Stimulated activated CD4-positive, alpha-beta T cell treated with anti-CD3 and anti-CD28 coated beads, Interleukin-4, amount 100 ng/mL, for 48 hours (primary cell): ENCODE measurements at regions not wholly inside any gene's neighbourhood (a gene's known extent, or its start where the extent isn't known, plus 50 kb on each side); places are given as distances from the start of the nearest gene placed in this dataset.

Source experiments
- DNase-seq, 2 donors: peaks; one replicate each; pipeline ENCODE4 v3.0.0-alpha.2; 2020; ENCODE audit warnings: low read depth in 2 of 2

DNA sequence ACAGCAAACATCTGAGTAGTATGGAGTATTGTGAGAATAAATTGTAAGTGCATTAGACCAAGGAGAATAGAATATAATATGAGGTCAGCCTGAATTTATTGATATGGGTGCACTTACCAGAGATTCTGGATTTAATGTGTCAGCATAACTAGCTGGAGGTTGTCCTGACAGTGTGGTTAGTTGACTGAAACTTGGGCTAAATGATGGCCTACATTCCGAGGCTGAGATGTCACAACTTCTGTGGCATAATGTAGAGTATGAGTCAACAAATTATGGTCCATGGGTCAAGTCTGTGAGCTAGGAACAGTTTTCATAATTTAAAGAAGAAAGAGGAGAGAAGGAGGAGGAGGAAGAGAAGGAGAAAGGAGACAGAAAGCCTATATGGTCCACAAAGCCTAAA lies 127.6 kb downstream of the QPCT start:
- DNase-seq = no peak

DNA sequence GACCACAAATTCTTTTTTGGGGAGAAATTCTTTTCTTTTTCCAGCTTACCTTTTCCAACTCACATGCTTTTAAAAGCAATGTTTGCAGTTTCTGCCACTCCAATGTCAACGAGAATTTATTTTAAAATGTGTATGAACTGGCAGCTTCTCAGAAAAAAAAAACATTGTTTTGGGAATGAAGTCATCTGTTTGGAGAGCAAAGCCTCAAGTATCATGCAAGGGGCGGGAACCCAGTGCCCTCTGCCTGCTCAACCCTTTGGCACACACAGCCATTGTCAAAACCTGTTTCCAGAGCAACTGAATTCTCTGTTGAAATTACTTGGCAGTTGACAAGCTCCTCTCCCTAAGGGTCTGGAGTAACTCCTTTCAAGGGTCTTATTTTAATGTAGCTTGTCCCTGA lies 128.5 kb downstream of the QPCT start:
- DNase-seq = no peak

DNA sequence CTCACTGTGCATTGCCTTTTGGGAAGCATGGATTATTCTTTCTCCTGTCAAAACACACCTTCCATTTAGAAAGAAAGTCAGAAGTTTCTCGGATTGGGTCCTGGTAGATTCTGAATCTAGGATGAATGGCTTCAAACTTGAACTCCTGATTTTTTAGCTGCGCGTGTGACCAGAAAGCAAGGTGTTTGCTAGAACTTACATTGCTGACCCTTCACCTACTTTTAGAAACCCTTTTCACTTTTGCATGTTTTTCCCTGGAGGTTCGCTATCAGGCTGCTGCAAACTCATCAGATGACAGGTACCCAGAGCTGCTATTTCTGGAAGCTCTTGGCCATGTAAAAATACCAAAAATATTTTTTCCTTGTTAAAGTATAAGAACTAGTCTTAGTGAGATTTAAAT lies 132.0 kb downstream of the QPCT start:
- DNase-seq = no peak

DNA sequence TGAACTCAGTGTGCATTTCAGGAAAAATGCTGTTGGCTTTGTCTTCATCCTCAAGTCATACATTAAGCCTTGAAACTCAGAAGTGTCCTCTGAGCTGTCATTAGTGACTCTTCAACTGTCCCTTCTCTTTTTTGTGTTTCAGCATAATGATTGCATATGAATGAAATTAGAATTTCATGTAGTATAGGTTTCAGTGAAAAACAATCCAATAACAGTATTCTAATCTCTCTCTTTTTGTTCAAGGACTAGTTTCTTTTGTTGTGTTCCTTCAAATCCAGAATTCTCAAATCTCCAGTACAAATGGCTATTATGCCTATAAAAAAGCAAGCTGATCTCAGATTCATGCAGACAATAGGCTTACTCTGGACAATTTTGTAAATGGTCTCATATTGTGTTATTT lies 133.5 kb downstream of the QPCT start:
- no peak for DNase-seq

DNA sequence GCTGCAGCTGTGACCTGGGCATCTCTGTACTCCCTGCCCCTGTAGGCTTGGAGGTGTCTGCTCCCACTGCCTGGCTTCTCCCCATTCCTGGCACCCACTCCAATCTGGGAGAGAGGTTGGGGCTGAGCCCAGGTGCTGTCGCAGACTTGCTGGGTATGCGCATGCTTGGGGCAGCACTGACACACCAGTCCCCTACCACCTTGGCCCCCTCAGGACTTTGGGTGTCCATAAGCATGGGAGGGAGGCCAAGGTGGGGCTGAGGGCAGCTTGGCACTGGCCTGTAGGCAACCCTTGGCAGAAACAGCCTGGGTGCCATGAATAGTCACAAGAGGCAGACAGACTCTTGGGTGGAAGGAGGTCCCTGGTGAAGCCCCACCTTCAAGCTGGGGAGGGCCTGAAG lies 136.8 kb downstream of the QPCT start:
- no peak for DNase-seq

DNA sequence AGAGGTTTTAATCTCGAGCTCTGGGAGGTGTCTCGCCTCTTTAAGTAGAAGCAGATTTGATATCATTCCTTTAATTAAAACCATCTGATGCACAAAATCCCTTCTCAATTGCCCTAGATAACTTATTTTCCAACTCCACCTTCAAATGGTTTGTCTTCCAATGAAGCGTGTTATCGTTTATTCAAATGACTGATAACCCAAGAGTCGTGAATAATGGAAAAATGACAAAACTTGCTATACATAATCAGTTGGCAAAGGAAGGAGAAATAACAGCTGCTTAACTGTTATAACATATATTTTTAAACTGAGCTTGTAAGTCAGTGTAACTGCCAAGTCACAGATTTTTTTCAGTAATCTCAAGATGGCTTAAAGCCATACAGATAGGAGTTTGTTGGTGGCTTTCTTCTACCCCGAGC lies 144.6 kb downstream of the QPCT start:
- DNase-seq = no peak

DNA sequence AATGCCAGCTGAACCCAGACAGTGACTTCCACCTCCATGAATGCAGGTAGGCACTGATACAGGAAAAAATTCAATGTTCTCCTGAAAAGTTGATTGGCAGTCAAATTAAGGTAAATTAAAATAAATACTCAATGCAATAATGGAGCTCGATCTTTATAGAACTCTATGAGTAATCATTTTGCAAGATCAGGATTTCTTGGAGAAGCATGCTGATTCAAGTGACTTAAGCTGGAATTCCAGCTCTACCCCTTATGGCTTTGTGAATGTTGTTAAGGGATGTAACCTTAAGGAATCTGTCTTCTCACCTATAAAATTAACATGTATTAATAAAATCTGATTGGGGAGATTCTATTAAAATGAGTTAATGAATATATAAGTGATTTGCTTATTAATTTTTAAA lies 145.1 kb downstream of the QPCT start:
- DNase-seq = no peak

DNA sequence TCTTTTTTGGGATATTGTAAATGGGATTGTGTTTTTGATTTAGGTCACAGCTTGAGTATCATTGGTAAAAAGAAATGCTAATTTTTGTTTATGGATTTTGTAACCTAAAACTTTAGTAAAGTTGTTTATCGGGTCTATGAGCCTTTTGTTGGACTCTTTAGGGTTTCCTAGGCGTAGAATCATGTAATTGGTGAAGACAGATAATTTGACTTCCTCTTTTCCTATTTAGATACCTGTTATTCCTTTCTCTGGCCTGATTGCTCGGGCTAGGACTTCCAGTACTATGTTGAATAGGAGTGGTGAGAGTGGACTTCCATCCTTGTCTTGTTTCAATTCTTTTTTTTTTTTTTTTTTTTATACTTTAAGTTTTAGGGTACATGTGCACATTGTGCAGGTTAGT lies 149.0 kb downstream of the QPCT start:
- DNase-seq = no peak

DNA sequence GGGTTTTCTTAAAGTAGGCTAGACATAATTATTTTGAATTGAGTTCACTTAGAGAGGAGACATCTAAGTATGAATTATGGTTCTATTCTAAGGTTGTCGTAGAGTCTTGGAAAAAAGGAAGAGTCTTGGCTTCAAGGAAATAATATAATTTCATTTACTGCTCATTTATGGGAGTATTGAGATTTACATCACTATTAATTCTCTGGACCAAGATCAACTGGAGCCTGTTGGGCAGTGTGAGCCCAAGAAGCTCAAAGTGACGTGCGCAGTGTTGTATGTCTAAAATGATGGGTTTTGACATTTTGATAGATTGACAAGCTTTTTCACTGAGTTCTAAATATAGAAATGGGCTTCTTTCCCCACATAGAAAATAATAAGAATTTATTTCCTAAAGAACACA lies 154.7 kb downstream of the QPCT start:
- DNase-seq = no peak

DNA sequence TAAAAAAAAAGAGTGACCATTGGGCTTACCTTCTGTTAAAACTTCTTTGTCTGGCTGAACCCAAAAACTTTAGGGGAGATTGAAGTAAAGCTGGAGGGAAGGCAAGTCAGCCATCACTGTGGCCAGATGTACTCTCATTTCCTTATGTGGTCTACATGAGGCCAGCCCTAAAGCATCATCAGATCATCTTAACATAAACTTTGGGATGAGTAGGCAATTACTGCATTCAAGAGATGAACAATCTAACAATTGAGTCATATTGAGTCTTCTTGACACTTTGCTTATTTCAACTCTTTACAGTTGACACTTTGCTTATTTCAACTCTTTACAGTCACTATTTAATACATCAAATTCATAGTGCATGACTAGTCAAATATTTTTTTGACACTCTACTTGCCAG lies 155.6 kb downstream of the QPCT start:
- DNase-seq = no peak

DNA sequence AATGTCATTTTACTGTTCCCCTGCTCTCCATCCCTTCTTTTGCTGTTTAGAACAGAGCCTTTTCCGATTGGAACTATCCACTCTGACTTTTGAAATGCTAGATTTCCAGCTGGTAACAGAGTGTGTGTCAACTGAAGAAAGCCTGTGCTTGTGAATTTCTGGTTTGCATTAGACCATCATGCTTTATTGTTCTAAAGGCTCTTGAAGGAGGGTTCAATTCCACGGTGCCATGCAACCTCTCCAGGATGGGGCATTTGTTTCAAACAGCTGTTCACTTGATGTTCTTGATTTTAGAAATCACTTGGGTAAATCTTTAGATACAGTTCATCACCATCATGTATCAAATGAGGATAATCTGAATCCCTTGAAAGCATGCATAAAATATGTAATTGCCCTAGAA lies 156.7 kb downstream of the QPCT start:
- no peak for DNase-seq

DNA sequence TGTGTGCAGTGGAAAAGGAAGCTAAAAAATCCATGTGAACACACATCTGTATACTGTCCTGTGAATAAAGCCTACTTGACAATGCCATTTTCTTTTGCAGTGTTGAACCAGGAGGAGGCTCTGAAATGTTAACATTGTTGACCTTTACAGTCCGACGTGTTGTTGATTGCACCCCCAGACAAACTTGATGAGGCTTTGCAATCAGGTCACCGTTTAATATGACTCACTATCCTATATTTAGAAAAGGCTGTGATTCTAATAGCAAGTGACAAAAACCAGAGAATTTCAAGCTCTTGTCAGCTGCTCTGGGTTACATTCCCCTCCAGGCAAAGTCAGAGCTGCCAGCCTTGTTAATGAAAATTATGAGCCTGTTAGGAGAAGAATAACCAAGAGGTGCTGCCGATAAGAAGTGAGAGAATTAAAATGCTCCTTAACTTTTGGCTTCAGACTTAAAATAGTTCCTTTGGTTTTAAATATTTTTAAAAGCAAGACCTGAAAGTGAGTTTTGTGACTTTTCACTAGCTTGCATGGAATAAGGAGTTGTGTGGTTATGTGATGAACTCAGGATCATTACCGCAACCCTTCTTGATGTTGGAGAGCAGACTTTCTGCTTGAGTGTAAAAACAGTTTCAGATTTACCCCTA lies 162.1 kb downstream of the QPCT start:
- DNase-seq = no peak

DNA sequence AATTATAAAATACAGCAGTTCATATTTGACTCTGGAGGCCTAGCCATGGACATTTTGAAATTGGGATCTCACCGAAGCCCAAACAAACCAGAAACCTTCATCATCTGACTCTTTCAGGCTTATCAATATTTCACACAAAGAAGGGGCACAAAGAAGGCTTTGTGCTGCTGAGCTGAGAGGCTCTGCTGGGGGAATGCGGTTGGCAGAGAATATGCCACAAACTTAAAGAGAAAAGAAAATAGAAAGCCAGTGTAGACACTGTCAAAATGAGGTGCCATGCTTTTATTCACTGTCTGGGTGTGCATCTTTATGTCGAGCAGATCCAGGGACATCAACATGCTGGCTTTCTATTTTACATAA lies 162.6 kb downstream of the QPCT start:
- DNase-seq = no peak

DNA sequence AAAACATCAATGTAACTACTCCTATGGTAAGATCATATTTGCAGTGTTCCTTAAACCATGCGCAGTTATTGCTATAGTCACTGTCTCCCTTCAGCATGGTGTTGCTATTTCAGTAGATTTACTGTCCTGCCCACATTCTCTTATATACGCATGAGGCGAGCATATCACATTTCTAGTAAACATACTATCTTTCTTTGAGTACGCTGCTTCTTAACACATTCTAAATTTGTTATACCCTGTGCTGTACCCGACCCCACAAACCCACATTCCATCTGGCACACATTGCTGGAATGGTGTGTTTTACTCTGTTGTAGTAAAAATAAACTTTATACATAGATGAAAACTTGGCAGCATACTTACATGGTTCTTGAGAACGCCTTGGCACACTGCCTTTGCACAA lies 163.3 kb downstream of the QPCT start:
- DNase-seq = no peak

DNA sequence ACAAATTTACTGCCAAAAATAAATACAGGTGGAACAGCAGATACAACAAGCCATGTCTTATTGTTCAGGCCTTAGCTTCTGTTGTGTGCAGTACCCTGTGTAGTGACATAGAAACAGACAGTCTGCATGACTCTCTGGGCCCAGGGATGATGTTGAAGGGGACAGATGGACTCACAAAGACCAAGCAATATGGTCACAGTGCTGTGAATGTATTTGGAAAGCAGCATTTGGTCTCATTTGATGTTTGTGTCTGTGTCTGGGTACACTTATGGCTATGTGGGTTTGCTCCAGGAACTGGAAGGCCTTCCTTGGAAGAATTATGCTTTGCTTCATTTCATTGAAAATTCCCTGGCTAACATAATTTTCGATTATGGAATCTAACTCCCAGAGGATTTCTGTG lies 158.5 kb downstream of the CDC42EP3 start:
- no peak for DNase-seq

DNA sequence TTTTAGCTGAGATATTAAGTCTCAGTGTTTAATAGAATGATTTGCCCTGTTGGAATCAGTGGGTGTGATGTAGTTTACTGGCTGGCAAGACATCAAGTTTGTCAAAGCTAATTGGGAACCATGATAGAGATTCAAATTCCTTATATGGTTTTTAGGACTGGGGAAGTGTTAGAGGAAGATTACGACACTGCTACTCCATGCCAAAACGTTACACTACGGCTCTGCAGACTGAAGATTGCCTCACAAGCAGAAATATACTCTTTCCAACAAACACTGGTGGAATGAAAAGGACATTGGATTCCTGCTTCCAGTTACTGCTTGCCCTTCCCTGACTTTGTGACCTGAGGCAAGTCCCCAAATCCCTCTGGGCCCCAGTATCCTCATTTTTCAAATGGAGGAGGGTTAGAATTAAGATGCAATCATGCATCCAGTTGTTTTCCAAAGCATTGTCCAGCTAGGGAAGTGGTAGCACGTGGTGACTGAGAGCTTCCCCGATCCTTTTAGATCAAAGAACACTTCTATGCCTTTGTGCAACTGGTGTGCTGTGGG lies 147.6 kb downstream of the CDC42EP3 start:
- no peak for DNase-seq

DNA sequence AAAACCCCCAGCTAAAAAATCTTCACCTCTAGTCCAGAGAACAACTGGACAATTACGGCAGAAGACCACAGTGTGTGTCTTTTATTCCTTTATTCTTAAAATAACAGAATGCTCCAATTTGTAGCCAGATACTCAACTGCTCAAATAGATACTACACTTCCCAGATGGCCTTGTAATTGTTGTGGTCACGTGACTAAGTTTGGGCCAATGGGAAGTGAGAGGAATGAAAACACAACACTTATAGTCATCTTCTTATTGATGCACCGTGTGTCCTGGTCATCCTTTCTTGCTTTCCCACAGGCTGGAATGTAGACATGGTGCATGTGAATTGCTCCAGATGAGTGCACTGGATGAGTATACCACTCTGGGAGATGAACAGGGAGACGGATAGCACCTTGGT lies 145.1 kb downstream of the CDC42EP3 start:
- DNase-seq = no peak

DNA sequence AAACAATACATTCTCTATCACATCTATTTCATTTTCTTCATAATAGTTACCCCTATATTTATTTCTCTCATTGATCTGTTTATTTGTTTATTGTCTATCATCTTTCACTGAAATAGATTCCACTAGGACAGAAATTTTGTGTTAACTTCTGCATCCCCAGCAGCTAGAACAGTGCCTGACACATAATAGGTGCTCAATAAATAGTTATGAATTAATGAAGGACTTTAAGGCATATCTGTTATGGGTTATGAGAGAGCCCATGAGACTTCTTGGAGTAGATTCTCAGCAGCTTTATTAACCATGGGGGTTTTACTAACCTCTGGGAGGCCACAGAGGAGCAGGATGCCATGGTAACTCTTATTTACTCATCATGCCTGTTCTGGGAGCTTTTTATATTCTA lies 144.6 kb downstream of the CDC42EP3 start:
- no peak for DNase-seq

DNA sequence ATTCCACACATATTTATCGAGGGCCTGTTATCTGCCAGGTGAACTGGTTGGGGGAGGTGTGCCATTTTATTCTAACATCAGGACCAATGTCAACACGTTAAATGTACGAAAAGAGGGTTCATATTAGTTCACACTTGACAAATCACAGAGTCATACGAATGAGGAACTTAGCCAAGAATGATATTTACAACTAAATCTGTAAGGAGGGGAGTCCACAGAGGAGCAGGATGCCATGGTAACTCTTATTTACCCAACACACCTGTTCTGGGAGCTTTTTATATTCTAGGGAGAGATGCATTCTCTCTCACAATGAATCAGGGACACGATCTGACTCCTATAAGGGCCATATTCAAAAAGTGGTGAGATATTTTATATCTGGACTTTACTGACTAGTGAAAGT lies 144.1 kb downstream of the CDC42EP3 start:
- DNase-seq = no peak

DNA sequence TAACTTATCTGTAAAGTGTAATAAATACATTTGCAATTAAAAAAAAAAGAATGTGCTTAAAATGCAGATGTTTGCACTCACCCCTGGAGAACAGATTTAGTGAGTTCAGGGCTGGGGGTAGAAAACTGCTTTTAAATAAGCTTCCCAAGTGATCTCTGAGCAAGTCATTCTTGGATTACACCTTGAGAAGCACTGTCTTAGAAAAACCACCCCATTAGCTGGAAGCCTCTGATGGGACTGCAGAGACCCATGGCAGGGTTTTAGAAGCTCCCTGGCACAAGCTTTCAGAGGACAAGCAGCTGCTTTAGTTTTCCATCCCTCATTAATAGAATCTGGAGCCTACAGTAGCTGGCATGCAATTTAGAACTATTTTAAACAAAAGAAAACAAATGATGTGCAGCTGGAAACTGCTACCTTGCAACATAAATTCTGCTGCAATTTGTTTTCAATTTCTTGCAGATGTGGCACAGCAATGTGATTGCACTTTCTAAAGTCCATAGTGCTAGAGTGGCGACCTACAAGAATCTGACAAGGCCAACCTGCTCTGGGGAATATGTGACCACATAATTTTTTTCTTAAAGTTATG lies 141.5 kb downstream of the CDC42EP3 start:
- no peak for DNase-seq

DNA sequence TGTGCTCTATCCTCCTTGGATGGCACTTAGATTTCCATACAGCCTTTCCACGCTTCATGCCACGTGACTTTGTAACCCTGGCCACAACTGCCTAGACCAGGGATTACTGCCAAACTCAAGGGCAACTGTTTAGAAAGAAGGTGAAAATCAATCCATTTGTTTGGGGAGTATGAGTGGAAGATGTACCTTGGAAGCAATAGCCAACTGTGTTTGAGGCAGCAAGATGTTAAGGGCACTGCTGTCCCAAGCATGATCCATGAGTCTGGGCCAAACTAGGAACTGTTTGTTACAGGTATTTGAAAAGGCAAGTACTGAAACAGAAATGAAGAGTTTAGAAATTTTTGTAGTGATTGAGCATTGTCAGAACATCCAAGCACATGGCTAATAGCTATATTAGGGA lies 138.9 kb downstream of the CDC42EP3 start:
- no peak for DNase-seq

DNA sequence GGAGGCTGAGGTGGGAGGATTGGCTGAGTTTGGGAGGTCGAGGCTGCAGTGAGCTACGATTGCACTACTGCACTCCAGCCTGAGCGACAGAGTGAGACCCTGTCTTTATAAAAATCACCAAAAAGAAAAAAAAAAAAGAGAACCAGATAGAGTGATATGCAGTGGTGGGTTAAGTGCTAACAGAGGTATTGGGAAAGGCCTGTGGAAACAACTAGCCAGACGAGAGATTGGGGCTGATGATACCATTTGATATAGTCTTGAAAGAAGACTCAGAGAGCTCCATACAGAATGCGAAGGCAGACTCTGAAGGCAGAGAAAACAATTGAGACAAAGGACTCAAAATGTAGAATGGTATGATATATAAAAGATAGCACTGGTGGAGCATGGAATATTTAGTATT lies 134.1 kb downstream of the CDC42EP3 start:
- DNase-seq = no peak

DNA sequence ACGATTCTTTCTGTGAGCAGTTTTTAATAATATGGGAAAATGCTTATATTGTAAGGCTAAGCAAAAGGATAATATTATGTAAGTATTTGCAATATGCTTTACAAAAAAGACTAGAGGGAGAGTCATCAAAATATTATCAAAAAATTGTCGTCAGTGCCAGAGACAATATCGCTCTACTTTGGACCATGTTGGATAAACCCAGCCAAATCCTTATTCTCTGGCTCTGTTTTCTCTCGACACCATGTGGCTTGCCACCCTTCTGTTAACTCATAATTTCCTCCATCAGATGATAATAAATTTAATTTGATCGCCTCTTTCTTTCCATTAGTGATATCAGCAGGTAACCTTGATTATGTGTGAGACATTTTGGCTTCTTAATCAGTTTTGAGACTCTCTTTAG lies 129.9 kb downstream of the CDC42EP3 start:
- no peak for DNase-seq

DNA sequence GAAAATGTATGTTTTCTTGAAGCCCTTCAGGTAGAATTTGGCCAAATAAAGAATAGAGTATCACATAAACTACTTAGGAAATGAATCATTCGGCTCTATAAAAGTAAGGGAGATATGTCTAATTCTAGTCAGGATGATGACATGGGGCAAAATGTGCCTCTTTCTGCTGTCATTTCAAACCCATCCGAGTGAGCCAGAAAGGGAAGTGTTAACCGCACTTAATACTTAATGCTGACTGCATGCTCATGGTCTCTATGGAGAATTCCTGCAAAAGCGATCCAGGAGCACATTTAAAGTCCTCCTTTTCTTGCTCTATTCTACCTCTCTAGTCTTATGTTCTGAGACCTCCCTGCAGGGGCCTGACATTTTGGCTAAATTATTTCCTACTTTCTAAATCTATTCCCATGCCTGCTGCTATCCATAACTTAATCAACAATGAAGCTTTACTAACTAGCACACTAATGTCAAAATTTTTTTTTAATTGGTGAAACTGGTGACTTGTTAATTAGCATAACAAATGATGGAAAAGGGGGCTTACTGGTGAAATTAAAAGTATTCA lies 127.4 kb downstream of the CDC42EP3 start:
- DNase-seq = no peak
